ENCODE measurements at regions not wholly inside any gene's neighbourhood (a gene's known extent, or its start where the extent isn't known, plus 50 kb on each side); places are given as distances from the start of the nearest gene placed in this dataset.

DNA sequence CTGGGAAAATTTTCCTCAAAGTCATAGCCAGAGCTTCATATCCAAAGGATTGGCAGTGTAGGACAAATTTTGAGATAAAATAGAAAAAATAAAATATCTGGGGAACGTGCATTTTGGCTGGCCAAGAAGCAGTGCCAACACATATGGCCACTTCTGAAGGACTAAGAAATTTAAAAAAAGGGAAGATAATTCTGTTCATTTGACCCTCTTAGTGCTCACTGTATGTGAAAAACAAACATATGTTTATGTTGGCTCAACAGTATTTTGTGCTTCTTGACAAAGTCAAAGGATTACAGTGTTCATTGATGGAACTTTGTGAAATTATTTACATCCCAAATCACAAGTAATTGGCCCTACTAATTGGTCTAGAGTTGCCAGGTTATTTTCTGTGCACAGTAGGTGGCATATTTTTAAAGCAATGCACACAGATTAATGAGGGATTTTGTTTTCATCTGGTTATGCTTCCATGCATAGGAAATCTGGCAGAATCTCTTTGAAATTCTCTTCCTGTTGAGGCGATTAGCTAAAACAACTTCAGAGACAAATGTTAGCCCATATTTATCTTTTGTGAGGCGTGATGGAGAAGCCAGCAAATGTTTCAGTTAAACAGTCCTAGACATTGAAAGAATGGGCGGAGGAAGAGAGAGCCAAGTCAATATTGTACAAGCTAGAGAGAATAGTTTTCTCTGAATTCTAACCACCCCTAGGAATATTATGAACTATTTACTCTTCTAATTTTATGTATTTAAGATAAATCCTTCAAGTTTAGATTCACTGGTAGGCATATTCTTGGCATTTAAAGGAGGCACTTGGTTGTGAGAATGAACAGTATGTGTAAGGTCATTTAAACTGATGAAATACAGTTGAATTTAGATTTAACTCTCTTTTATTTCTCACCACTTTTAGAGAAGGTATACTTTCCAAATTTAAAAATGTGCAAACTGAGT lies 237.7 kb upstream of the MBL2 start:
- DNase-seq (ENCODE audit: low read depth in 2 of 2): no peak

DNA sequence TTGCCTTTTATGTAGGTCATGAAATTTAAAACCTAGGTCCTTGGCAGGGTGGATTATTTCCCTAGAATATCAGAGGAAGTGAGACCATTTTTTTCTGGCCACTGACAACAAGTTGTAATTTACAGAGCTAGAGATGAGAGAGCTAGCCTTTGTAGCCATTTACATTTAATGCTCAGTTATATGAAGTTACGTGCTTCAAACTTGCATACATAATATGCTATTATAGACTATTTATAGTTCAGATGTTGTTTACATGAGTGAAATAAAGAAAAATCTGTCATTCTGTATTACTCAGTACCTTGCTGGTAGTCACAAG lies 234.9 kb upstream of the MBL2 start:
- no peak for DNase-seq (ENCODE audit: low read depth in 2 of 2)

DNA sequence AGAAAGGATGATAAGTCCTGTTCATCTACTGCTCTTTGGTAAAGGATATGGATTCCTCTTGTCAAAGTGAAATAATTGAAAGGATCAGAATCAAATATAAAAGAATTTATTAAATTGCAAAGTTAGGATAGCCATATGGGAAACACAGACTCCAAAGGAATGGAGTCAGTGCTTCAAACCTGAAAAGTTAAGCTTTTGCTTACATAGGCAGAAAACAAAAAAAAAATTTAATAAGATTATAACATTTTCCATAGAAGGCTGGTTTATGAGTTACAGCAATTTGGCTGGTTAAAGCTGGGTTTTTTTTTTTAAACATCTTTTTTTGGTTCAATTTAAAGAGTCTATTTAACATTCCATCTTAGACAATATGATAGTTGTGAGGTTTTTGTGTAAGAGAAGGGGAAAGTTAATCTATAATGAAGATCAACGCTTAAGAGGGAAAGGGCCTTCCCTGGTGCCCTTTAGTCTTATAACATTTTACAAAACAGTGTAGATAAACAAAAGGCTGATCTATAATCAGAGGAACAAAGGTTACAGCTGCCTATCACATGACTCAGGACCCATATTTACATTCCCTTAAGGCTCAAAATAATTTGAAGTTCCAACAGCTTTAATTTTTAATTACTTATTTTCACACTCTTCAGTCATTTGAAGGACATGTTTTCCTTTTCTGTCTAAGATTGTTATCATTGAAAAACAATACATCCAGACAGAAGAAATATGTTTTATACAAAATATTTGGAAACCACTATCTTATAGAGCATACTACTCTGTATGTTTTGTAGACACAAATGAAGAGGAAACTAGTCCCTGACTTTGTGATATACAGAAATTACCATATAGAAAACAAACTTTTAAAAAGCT lies 234.3 kb upstream of the MBL2 start:
- DNase-seq (ENCODE audit: low read depth in 2 of 2): no peak

DNA sequence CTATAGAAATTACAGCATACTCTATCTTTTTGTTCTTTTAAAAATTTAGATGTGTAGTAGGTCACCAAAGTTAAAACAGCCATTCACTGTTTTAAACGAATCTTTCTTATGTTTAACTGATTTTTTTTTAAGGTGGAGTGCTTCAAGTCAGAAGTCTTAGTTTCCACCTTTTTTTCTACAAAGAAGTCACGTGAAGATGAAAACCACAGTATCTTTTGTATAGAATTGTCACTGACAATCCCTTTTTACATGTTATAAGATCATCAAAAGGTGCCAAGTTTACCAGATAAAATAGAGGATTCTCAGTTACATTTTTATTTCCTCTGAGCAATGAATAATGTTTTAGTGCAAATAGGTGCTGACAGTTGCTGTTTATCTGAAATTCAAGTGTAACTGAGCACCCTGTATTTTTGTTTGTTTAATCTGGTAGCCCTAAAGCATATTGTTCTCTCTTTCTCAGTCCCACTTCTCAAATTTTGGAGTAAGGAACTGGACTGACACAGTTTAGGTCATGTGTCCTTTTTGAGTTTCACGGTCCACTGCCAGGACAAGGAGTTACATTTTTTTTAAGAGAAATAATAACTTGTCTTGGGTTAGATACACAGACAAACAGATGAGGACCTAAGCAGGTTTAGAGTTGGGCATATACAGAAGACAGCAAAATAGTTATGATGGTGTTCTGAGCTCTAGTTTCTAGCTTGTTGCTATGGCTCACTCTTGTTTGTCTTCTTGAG lies 233.2 kb upstream of the MBL2 start:
- no peak for DNase-seq (ENCODE audit: low read depth in 2 of 2)

DNA sequence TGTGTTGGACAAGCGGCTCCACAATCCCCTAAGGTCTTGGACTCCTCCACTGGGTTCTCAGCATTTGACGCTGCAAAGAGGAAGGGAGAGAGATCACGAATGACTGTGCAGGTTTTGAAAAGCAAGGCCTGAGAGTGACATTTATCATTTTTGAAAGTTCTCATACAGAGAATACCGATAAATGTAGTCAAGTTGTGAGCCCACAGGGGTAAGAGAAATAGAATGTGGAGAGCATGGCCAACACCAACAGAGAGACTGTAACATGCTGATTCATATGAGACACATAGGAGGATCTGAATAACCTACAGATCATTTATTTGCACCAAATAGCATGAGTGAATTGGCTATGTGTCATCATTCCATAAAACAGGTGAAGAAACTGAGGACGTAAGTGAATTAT lies 230.5 kb upstream of the MBL2 start:
- DNase-seq (ENCODE audit: low read depth in 2 of 2): no peak

DNA sequence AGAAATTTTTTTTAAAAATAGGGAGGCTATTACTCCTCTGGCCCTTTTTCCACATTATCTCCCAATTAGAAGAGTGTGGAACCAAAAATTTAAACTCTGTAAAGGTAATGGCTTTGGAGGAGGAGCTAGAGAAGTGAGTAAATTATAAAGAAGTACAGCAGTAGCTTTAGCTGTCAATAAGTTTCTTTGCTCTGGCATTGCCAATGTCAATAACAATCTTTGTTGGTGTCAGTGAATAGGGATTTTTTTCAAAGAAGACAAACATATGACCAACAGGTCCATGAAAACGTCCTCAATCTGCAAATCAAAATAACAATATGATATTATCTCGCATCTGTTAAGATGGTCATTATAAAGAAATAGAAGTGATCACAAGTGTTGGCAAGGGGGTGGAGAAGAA lies 227.1 kb upstream of the MBL2 start:
- DNase-seq (ENCODE audit: low read depth in 2 of 2): no peak

DNA sequence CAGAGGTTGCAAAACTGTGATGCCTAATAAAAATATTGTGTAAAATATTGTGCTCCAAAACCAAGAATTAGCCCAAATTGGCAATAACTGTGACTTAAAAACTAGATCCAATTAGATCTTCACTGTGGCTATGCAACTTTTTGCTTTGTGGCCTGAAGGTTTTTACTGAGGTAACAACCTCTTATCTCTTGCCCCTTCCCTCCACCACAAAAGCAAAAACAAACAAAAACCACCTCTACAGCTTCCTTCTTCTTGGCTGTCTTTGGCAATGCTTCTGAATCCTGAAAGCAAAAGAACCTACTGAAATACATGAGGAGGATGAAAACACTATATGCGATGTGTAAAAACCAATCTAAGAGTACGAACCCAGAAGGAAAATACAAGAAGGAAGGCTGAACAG lies 226.7 kb upstream of the MBL2 start:
- DNase-seq (ENCODE audit: low read depth in 2 of 2): no peak

DNA sequence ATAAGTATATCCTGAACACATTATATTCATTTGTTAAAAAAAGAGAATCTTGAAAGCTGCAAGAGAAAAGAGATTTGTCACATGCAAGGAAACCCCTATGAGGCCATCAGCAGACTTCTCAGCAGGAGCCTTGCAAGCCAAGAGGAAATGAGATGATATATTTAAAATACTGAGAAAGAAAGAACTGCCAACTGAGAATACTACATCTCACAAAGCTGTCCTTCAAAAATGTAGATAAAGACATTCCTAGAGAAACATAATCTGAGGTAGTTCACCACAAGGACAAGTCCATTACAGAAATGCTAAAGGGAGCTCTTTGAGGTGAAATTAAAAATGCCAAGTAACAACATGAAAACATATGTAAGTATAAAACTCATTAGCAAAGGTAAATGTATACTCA lies 224.4 kb upstream of the MBL2 start:
- DNase-seq (ENCODE audit: low read depth in 2 of 2): no peak

DNA sequence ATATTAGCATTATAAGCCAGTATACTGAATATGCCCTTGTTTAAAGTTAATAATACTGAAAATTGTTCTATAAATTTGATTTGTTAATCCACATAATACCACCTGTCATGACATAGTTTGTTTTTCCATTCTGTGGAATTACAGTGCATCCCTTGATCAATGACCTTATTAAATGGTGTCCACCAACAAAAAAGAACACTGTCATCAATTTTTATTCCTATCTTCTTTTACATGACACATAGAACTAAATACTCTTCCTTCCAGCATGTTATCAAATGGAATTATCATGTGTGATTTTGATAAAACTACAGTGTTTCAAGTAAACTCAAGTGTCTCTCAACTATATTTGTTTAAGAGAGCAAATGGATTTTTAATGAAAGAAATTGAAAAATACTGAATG lies 221.8 kb upstream of the MBL2 start:
- DNase-seq (ENCODE audit: low read depth in 2 of 2): no peak

DNA sequence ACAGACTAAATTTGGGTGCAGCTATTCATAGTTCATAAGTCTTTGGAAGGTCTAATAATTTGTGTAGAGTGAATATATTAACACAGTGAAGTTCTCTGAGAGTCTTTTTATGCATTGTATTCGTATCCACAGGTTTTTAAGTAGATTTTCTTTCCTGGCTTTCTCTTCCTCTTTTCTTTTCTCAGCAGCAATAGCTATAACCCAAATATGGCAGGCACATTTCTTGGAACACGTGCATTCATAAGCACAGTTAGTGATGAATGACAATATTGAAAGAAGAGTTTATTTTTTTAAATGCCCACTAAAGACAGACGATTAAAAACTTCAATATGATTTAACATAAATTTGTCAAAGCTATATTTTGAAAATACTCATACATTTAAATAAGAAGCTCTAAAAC lies 220.5 kb upstream of the MBL2 start:
- DNase-seq (ENCODE audit: low read depth in 2 of 2): no peak

DNA sequence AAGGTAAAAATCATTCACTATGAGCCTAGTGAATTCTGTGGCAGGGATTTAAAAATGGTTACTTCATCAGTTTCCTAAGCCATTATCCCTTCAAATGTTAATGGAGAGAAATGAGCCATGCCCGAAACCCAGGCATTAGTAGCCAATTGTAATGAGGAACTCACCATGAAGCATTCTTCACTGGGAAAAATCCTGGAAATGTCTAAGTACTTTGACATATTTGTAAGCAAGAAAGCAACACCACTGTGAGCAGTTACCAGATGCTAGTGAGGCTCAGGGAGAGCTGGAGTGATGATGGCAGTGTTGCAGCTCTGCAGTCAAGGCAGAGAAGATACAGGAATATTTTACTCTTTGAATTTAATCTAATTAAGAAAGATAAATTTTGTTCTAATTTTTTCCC lies 220.0 kb upstream of the MBL2 start:
- DNase-seq (ENCODE audit: low read depth in 2 of 2): no peak

DNA sequence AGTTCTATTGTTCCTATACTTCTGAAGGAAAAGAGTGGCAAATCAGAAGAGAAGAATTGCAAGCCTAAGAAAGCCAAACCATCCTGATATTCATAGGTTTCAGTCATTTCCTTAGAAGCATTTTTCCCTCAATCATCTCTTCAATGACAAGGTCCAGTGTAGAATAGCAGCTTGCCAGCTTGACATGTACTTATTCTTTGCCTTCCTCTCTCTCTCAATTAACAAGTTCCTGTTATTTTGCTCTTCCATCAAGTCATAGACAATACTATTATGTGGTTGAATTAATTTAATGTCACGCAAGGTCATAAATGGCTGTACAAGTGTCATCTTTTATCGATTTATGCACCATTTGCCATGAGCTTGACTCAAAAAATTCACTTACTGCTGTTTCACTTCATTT lies 216.3 kb upstream of the MBL2 start:
- DNase-seq (ENCODE audit: low read depth in 2 of 2): no peak

DNA sequence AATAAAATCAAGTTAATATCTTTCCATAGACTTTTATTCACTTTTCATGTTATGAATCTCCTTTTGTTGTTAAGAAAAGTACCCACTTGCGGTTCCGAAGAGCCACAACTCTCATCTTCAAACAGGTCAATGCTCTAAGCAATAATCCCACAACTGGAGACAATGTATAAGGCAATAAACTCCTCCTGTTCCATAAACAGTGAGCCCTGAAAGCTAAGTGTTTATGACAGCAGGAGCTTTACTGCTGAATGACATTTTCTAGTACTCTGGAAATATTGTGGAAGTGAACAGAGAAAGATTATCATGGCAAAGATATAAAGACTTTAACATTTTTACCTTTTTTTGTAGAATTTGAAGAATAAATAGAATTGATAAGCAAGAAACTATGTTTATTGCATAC lies 213.5 kb upstream of the MBL2 start:
- DNase-seq (ENCODE audit: low read depth in 2 of 2): no peak

DNA sequence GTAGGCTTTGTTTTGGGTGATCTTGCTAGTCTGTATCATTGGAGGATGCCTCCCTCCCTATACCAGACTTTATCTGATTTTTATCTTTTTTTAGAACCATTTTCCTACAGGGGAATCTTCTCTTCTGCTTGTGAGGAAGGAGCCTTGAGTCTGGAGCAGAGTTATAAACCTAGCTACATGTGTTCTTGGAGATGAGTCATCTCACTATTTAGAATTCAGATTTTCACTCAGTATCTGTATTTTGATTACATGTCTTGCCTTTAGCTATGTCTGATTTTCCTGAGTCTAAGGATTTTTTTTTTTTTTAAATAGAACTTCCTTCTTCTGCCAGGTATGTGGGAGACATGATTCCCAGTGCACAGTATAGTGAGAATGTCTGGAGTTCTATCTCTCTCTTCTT lies 211.6 kb upstream of the MBL2 start:
- DNase-seq (ENCODE audit: low read depth in 2 of 2): no peak

DNA sequence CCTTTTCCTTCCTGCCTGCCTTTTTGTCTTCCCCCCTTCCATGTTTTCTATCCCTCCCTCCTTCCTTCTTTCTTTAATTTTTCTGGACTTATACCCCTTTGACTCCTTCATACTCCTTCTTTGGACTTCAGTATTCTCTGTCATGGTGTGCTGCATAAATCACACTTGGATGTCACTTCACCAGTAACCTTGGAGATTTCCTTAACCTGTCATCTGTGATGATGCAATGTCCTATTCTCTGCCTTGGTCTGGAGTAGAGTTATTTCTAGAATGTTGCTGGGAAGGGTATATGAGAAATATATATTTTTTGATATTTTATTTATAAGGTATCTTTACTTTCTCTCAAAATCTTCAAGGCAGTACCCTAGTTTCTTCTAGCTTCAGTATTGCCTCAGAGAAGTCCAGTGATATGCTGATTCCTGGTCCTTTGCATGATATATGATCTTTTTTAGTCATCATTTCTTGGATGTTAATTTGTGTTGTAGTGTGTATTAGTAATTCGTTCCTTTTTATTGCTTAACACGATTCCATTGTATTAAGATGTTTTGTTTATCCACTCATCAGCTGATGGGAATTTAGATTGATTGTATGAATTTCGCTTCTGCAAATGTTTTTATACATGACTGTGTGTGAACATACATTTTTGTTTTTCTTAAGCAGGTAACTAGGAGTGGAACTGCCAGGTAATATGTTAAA lies 206.9 kb upstream of the MBL2 start:
- DNase-seq (ENCODE audit: low read depth in 2 of 2): no peak

DNA sequence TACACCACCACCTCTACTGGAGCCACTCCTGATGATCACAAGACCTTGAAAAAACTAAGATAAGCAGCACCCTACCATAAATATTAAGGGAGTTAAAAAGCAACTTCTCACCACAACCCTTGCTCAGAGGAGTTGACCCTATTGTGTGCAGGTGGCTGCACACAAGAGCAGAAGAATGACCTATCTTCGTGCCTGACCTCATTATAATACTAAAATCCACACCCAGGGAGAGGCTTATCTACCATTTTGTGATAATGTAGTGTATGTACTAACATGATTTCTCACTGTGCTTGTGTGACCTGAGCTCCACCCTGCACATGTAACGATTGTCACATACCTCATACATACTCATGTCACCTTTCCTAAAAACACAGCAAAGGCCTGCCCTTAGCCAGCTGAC lies 205.0 kb upstream of the MBL2 start:
- DNase-seq (ENCODE audit: low read depth in 2 of 2): no peak

DNA sequence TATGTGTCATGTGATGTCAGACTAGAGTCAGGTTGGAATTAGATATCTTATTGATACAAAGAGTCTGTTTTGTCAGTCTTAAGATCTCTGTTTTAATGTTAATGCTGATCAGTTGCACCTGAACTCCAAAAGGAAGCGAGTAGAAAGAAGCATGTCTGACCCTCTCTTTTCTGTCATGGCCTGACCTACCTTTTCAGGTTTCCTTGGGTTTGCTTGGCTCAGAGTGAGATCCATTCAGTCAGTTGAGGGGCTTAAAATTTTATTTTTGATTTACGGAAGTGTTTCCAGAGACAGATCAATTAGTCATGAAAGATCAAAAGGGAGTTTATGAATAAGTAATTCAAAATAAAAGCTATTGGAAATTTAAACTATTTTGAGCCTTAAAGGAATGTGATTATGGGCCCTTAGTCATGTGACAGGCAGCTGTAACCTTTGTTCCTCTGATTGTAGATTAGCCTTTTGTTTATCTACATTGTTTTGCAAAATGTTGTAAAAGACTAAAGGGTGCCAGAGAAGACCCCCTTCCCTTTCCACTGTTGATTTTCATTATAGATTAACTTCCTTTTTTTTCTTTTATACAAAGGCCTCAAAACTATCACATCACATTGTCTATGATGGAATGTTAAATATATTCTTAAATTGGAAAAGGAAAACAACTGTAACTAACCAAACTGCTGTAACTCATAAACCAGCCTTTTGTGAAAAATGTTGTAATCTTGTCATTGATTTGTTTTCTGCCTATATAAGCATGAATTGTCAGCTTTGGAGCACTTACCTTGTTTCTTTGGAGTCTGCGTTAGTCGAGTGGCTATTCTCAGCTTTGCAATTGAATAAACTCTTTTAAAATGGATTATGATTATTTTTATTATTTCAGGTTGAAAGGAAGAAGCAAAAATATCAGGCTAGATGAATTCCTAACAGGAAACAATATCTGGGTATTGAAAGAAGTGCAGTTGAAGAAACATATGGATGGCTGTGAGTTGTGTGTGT lies 195.5 kb upstream of the MBL2 start:
- no peak for DNase-seq (ENCODE audit: low read depth in 2 of 2)

DNA sequence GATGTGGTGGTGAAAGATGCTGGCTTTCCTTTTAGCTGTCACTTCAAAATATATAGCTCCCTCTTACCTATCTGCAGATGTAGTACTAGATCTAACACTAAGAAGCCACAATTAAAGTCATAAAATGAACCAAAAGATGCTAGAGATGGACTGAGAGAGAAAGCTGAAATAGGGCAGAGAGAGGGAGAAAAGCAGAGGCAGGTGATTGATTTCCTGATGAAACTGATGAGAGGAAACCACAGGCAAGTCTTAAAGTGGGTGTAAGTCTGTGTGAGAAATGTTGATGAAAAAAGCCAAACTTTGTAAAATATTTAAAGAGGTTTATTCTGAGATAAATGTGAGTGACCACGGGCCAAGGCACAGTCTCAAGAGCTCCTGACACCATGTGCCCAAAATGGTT lies 194.3 kb upstream of the MBL2 start:
- no peak for DNase-seq (ENCODE audit: low read depth in 2 of 2)

DNA sequence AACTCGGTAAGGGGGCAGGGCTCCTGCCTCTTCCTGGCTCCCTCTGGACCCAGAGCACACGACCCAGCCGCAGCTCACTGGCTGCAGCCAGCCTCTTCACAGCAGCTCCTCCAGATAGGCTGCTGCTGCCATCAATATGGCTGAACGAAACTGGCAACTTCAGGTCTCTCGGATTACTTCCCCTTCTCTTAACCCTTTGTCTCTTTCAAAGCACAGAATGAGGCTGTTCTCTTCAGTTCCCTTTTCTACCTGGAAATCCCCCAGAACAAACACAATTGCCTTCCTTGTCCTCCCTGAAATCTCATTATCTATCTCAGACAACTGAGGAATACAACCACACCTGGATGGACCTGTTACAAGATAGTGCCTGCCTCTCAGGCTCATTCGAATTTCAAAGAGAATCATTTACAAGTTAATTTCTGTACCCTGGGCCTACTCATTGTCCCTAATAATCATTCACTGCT lies 193.4 kb upstream of the MBL2 start:
- no peak for DNase-seq (ENCODE audit: low read depth in 2 of 2)

DNA sequence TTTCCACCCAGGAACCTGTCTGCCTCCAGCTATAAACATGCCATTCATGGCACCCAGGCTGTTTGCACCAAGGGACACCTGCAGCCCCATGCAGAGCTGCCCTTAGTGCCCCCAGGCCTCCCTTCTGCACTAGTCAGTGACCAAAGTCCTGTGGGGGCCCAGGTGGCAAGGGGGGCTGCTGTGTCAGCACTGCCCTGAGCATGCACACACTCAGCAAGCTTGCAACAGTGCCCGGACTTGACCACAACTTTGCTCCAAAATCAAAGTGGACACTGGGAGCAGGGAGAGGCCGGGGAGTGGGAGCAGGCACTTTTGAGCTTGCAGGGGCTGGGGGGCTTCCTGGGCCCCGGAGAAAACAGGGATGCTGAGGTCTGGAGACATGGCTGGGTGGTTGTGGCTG lies 192.9 kb upstream of the MBL2 start:
- DNase-seq (ENCODE audit: low read depth in 2 of 2): no peak

All from lung microvascular endothelial cell (primary cell).